ENCODE measurements at regions not wholly inside any gene's neighbourhood (a gene's known extent, or its start where the extent isn't known, plus 50 kb on each side); places are given as distances from the start of the nearest gene placed in this dataset.

- TF ChIP-seq POLR2A (IDR thresholded peaks at IDR 0.05): no peak
- TF ChIP-seq CTCF (IDR thresholded peaks at IDR 0.05): no peak
- no peak for TF ChIP-seq EP300 (IDR thresholded peaks at IDR 0.05)
- no peak for TF ChIP-seq POLR2AphosphoS5 (IDR thresholded peaks at IDR 0.05)
Measured at GRCh38 chr1:83706354-83706938, 292.5 kb downstream of the TTLL7 start.

All from stomach (tissue), 4 donors.